CD4-positive, alpha-beta T cell (primary cell): ENCODE measurements at regions not wholly inside any gene's neighbourhood (a gene's known extent, or its start where the extent isn't known, plus 50 kb on each side); places are given as distances from the start of the nearest gene placed in this dataset.

Source experiments
- ATAC-seq: fragments of 200-7000 bp; cut with Tn5 transposase; one replicate; pipeline ENCODE4 v1.10.0; 2022; ENCODE audit warnings: mild to moderate bottlenecking; ENCODE audit not compliant: poor library complexity
- CTCF ChIA-PET: fragments of 350-600 bp; sonication (Branson Sonifier 250); formaldehyde crosslinking; loops from one replicate; lab custom pipeline; 2021; ENCODE audit warnings: antibody characterized with exemption, inconsistent platforms; lab: Charles Lee
- POLR2A ChIA-PET: fragments of 350-600 bp; sonication (Branson Sonifier 250); formaldehyde crosslinking; loops from one replicate; lab custom pipeline; 2021; ENCODE audit warnings: antibody characterized with exemption, inconsistent platforms; lab: Charles Lee
- DNase-seq, 14 experiments: peaks; one replicate each; pipeline ENCODE4 v3.0.0-alpha.2; 2013 to 2020; ENCODE audit warnings: mixed read lengths in 2 of 14
- H3K27ac ChIP-seq, 2 donors: one replicate each; pipeline versions ENCODE4 v1.5.1 to v1.7.0; 2013; ENCODE audit warnings: low read length in 2 of 2, low read depth in 1 of 2, mild to moderate bottlenecking in 1 of 2
- H3K27me3 ChIP-seq, 2 experiments: 1 replicate in 1 of 2; 2 replicates in 1 of 2; pipeline versions ENCODE4 v1.6.1 to v1.7.0; 2013; ENCODE audit warnings: low read length in 2 of 2, control low read depth in 1 of 2, mild to moderate bottlenecking in 1 of 2, moderate library complexity in 1 of 2; ENCODE audit not compliant: insufficient read depth in 2 of 2, control insufficient read depth in 1 of 2
- H3K36me3 ChIP-seq: one replicate; pipeline ENCODE4 v1.6.1; 2013; ENCODE audit warnings: low read length, control low read depth; ENCODE audit not compliant: insufficient read depth
- H3K4me1 ChIP-seq: one replicate; pipeline ENCODE4 v1.6.1; 2013; ENCODE audit warnings: low read length, control low read depth; ENCODE audit not compliant: insufficient read depth
- H3K4me3 ChIP-seq: one replicate; pipeline ENCODE4 v1.5.1; 2013; ENCODE audit warnings: mild to moderate bottlenecking, low read length, moderate library complexity
- H3K9me3 ChIP-seq, 2 experiments: 1 replicate in 1 of 2; 2 replicates in 1 of 2; pipeline versions ENCODE4 v1.6.1 to v1.7.0; 2013; ENCODE audit warnings: low read length in 2 of 2, mild to moderate bottlenecking in 2 of 2, control low read depth in 1 of 2, moderate library complexity in 1 of 2; ENCODE audit not compliant: control insufficient read depth in 1 of 2, insufficient read depth in 1 of 2
- H3K27ac Mint-ChIP-seq: one replicate; pipeline ENCODE4 v1.8.0; 2020; ENCODE audit warnings: mixed read lengths
- H3K27me3 Mint-ChIP-seq: one replicate; pipeline ENCODE4 v1.8.0; 2021; ENCODE audit warnings: mixed read lengths
- H3K36me3 Mint-ChIP-seq: one replicate; pipeline ENCODE4 v1.8.0; 2021; ENCODE audit warnings: low read depth, mixed read lengths
- H3K4me1 Mint-ChIP-seq: one replicate; pipeline ENCODE4 v1.8.0; 2021; ENCODE audit warnings: low read depth, mixed read lengths
- H3K4me3 Mint-ChIP-seq: one replicate; pipeline ENCODE4 v1.8.0; 2020; ENCODE audit warnings: mild to moderate bottlenecking, mixed read lengths
- H3K9me3 Mint-ChIP-seq: one replicate; pipeline ENCODE4 v1.8.0; 2020; ENCODE audit warnings: mixed read lengths
- CTCF ChIP-seq: fragments of 200-600 bp; IDR thresholded peaks from one replicate; pipeline ENCODE4 v1.8.0; 2022; ENCODE audit warnings: antibody characterized with exemption, mild to moderate bottlenecking
- intact Hi-C, 2 experiments: fragments of 100-400 bp; cut with DNase I in 1 of 2; cut with micrococcal nuclease in 1 of 2; formaldehyde crosslinking; loops; one replicate each; pipeline versions ENCODE4 v1.15.1 to v1.9.0; 2023 to 2025; cut with DNase I, micrococcal nuclease

- no peak overlapping the region for H3K27ac ChIP-seq
- intact Hi-C loops = no loop called here
- no peak overlapping the region for H3K4me3 ChIP-seq
- no peaks in the 10 kb centered on the region for H3K9me3 ChIP-seq
- H3K27me3 ChIP-seq = no peaks in the 10 kb centered on the region
- ChIA-PET CTCF (no interaction called here), POLR2A (no interaction called here)
- H3K4me1 Mint-ChIP-seq = peaks cover 6% of the 10 kb centered on the region
- no peak for DNase-seq
- H3K27me3 Mint-ChIP-seq = no peaks in the 10 kb centered on the region
- ATAC-seq = no peak
- H3K4me1 ChIP-seq = no peaks in the 10 kb centered on the region
- H3K36me3 ChIP-seq = no peaks in the 10 kb centered on the region
- no peak overlapping the region for H3K27ac Mint-ChIP-seq
- H3K9me3 Mint-ChIP-seq = no peaks in the 10 kb centered on the region
- H3K36me3 Mint-ChIP-seq = no peaks in the 10 kb centered on the region
- no peak for TF ChIP-seq CTCF
- no peak overlapping the region for H3K4me3 Mint-ChIP-seq
Measured at GRCh38 chr6:14243597-14243996, 126.0 kb downstream of the CD83 start.

GRCh38 chr6:14246876-14247275 is 129.3 kb downstream of the CD83 start:
- H3K27me3 Mint-ChIP-seq = no peaks in the 10 kb centered on the region
- Histone ChIP-seq H3K27ac (no peak overlapping the region), H3K36me3 (no peaks in the 10 kb centered on the region), H3K27me3 (no peaks in the 10 kb centered on the region), H3K9me3 (no peaks in the 10 kb centered on the region), H3K4me1 (no peaks in the 10 kb centered on the region), H3K4me3 (no peak overlapping the region)
- H3K36me3 Mint-ChIP-seq = no peaks in the 10 kb centered on the region
- intact Hi-C loops = no loop called here
- DNase-seq (no peak), ATAC-seq (no peak)
- no peak overlapping the region for H3K4me3 Mint-ChIP-seq
- H3K4me1 Mint-ChIP-seq = no peaks in the 10 kb centered on the region
- TF ChIP-seq CTCF = no peak
- no peak overlapping the region for H3K27ac Mint-ChIP-seq
- POLR2A ChIA-PET = no interaction called here
- H3K9me3 Mint-ChIP-seq = no peaks in the 10 kb centered on the region
- CTCF ChIA-PET = no interaction called here

GRCh38 chr6:14250573-14250972 is 133.0 kb downstream of the CD83 start:
- Mint-ChIP-seq H3K27me3 (no peaks in the 10 kb centered on the region), H3K27ac (no peak overlapping the region), H3K4me3 (no peak overlapping the region), H3K4me1 (no peaks in the 10 kb centered on the region), H3K36me3 (no peaks in the 10 kb centered on the region), H3K9me3 (no peaks in the 10 kb centered on the region)
- no peaks in the 10 kb centered on the region for H3K4me1 ChIP-seq
- CTCF ChIA-PET = no interaction called here
- H3K36me3 ChIP-seq = no peaks in the 10 kb centered on the region
- no peak overlapping the region for H3K27ac ChIP-seq
- H3K9me3 ChIP-seq = no peaks in the 10 kb centered on the region
- intact Hi-C loops = no loop called here
- no peak for ATAC-seq
- no peaks in the 10 kb centered on the region for H3K27me3 ChIP-seq
- POLR2A ChIA-PET = no interaction called here
- no peak for DNase-seq
- TF ChIP-seq CTCF = no peak
- H3K4me3 ChIP-seq = no peak overlapping the region
